ENCODE measurements at regions not wholly inside any gene's neighbourhood (a gene's known extent, or its start where the extent isn't known, plus 50 kb on each side); places are given as distances from the start of the nearest gene placed in this dataset.
"Not testable (repeated sequence)": the region's sequence is repeated elsewhere in the genome, so short reads cannot be mapped to it uniquely, and the experiment has no call there.

DNA sequence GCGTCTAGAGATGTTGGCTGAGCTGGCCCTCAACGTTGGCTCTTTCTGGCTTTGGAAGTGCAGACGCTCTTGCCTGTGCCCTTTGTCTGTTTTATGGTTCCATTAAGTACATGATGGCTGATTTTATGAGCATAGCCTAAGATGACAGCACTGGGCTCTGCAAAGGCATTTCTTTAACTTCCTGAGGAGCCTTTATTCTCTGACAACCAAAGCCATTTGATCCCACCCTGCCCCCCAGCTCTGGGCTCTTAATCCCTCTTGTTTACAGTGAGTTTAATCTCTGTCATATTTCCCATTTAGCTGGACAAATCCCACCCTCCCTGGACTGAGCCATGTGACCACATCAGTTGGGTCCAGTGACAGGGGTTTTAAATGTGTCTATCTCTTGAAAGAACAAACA lies 195.9 kb downstream of the ACKR3 start:
- no peak for DNase-seq (ENCODE audit: extremely low read depth, low read depth)

DNA sequence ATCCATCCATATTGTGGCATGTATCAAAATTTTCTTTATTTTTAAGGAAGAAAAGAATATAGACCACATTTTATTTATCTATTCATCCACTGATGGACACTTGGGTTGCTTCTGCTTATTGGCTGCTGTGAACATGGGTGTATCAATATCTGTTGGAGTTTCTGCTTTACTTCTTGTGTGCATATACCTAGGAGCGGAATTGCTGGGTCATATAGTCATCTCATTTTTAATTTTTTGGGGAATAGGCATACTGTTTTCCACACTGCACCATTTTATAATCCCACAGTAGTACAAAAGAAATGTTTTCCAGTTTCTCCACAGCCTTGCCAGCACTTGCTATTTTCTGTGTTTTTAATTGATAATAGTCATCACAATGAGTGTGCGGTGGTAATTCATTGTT lies 197.2 kb downstream of the ACKR3 start:
- no peak for DNase-seq (ENCODE audit: extremely low read depth, low read depth)

DNA sequence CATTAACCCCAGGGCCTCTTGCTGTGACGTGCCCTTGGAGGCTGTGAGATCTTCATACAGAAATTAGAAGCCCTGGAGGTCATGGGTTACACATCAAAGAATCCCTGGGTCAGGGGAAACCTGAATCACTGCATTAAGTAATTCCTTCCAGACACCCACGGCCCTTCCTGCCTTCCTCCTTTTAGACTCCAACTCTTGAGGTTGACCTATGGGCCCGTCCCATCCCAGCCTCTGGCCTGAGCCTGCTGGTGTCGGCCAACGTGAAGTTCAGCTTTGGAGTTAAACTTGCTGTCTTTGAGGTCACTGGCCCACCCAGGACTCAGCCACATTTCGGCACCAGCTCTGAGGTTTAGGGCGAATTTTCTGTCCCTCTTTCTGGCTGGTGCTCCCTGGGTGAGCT lies 198.3 kb downstream of the ACKR3 start:
- no peak for DNase-seq (ENCODE audit: extremely low read depth, low read depth)

DNA sequence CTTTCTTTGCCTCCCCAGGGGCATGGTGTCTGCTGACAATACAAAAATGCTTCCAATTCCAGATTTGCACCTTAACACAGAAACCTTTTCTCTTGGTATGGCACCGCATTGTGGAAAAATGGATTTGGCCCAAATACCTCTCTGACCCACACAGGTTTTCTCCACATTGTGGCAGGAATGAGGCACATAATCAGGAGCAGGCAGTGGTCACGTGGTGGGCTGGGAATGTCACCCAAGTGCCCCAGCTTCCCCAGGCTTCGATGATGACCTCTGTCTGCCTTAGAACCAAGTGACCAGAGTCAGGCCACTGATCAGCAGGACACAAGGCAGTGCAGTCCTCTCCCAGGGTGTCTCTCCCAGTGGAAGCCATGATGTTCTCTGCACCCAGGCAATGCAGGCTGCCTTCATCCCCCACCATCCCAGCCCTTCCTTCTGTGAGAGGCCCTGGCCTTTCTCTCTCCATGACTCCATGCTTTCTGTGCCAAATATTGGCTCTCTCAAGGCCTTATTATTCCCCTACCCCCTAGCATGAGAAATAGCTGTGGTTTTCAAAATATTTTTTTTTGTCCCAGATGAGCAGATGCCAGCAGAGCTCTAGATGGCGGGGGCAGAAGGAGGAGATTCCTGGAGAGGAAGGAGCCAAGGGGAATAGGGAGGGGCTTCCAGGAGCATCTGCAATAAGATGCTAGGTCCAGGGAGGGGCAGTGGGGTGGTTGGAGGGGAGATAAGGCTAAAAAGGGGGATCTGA lies 198.9 kb downstream of the ACKR3 start:
- DNase-seq (ENCODE audit: extremely low read depth, low read depth), result no peak

DNA sequence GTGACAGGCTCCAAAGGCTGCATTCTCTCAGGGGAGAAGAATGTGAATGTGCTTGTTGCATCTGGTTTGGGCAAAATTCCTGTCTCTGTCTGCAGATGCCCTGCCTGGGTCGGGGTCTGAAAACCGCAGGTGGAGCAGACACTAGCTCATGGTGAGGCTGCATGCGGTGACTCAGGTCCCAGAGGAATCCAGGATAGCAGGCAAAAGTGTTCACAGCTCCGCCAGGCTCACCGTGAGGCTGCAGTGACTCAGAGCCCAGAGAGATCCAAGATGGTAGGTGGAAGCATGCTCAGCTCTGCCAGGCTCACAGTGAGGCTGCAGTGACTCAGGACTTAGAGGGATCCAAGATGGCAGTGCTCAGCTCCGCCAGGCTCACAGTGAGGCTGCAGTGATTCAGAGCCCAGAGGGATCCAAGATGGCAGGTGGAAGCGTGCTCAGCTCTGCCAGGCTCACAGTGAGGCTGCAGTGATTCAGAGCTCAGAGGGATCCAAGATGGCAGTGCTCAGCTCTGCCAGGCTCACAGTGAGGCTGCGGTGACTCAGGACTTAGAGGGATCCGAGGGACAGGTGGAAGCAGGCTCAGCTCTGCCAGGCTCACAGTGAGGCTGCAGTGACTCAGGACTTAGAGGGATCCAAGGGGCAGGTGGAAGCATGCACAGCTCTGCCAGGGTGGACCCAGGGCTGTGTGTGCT lies 200.5 kb downstream of the ACKR3 start:
- no peak for DNase-seq (ENCODE audit: extremely low read depth, low read depth)

DNA sequence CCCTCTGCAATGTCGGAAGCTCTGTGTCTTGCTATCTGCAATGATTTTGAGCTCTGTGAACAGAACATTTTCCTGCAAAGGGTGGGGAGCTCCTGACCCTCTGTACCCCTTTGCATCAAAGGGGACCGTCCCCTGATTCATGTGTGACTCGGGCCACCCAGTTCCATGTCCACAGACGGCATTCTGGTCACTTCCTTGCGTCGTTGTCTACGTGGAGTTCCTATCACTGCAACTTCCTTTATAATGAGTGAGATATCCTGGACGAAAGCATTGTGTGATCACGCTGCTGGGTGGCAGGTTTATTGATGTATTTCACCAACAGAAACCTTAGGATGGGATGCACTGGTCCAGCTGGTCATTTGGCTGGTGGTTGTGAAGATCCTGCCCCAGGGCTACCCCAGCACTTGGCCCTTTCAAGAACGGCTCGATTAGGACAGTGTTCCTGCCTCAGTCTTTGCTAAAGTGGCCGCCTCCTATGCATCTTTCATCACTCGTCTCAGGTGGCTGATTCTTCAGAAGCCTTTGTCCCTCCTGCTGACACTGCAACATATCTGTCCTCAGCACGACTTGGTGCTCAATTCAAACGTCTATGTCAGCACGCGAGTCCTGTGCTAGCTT lies 202.7 kb downstream of the ACKR3 start:
- no peak for DNase-seq (ENCODE audit: extremely low read depth, low read depth)

DNA sequence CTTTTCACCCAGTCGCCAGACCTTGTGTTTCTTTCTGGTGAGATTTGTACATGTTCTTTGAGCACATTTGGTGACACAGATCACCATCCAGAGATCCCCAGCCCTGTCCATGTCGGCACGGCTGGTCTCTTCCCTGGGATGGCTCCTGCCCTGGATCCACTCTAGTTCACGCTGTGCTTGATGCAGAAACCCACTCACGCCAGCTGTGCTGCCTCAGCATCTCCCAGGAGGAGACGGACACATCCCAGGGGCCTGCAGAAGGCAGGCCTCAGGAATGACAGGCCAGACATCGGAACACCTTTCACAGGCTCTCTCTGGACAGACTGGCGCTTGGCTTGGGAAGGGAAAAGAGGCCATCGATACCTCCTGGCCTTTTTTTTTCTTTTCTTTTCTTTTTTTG lies 203.6 kb downstream of the ACKR3 start:
- DNase-seq (ENCODE audit: extremely low read depth, low read depth), result no peak

DNA sequence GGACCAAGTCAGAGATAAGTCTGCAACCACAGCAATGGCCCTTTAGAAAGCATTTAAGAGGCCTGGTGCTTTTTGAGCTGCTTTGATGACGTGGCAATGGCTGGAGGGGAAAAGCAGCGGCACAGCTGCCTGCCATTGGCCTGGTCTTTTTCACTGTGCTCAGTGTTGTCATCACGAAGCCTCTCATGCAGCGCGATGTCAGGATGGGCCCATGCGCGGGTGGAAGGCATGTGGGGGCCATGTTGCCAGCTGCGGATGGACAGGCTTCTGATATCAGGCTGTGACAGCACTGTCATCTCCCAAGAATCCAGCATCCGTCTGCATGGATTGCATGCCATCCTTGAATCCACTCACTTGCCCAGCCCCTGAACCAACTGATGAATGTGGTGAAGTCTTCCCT lies 204.5 kb downstream of the ACKR3 start:
- DNase-seq (ENCODE audit: extremely low read depth, low read depth), result no peak

DNA sequence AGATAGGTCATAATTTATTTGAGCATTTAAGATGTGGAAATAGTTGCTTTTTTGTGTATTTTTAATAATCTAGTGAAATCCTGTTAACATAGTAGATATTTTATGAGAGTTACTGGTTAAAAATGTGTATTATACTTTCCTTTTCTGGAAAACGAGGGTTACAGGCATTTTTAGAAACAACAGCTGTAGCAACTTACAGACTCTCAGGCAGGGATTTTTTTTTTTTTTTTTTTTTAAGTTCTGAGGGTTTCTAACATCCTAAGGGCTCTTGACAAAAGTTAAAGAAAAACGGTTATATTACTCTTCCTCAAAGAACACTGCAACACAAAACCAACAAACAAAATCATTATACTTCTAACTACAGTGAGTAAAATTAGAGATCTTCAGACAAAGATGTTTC lies 205.9 kb downstream of the ACKR3 start:
- no peak for DNase-seq (ENCODE audit: extremely low read depth, low read depth)

DNA sequence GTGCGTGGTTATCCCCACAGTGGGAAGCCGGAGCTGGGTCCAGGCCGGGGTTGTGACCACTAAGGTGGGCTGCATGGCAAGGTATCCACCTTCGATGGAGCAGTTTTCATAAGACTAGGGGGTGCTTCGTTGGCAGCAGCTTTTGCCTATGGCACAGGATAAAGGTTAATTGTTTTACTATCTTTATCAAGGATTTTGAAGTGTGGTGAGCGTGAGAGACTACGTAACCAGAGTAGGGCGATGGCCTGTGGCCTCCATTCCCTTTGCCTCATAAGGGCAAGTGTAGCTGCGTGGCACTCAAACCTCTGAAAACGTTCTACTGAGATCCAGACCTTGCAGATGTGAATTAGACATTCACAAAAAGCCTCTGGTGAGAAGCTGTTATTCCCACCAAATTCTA lies 206.6 kb downstream of the ACKR3 start:
- no peak for DNase-seq (ENCODE audit: extremely low read depth, low read depth)

DNA sequence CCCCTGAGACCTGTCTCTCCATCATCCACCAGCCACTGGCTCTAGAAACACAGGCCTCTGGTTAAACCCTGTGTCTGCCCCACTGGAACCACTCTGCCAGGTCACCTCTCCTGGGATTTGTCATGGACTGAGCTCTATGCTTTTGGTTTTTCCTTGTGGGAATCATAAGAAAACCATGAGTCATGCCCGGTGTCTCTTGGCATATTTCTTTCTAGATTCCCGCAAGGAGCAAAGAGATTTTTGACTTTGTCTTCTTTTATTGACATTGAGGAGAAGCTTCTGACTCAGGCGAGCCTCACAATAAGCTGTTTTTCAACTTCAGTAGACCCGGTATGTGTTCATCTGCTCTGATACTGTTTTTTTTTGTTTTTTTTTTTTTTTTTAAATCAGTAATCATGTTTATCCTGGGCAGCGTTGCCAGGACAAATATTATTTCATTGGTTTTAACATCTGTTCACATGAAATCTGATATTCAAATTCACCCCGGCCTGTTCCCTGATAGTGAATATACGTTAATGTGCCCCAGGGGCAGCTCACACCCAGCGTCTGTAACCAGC lies 207.1 kb downstream of the ACKR3 start:
- DNase-seq (ENCODE audit: extremely low read depth, low read depth), result peak; percentile 8

DNA sequence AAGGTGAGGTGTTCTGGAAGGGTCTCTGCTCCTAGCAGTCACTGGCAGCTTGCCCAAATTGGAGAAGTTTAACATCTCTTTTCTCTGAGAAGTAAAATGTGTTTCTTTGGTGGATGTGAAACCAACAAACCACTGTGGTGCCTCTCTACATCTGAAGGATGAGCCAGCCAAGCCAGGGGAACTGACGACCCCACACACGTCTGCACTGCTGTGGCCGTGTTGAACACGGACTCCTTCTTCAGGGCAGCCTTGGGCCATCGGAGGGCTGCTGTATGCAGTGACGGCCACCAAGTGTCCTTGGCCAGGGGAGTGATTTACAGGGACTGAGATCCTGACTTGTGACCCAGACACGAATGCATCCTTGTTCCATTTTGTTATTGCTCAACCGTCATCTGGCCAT lies 207.8 kb downstream of the ACKR3 start:
- no peak for DNase-seq (ENCODE audit: extremely low read depth, low read depth)

DNA sequence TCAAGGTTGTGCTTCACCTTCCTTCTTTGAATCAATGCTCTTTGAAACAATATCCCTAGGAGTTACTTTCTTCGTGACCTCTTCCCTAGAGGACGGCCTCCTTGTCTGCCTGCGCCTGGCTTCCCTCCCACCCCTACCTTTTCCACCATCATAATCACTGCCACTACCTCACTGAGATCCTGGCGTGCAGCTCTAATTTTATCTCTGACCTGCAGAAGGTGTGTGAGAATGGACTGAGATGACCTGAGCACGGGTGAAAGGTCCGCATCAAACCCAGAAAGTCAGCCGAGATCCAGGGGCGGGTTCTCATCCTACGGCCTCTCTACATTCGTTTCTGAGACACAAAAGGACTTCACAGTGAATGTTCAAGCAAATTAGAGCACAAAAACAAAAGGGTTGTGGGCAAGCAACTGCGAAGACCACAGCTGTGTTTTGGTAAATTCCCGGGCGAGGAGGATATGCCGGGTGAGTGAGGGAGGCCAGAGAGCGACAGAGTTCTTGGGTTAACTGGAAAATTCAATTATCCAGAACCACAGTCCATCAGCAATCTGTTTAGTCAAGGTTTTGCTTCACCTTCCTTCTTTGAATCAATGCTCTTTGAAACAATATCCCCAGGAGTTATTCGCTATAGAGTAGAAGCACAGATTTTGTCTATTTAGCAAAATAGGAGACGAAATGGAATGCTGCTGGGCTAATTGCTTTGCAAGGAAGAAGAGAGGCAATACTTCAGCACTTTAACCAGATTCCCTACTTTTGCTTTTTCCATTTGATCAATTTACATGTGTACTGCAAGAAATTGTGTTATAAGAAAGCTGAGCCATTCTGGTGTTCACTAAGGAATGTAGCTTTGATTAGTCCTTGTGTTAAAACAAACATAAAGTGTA lies 212.6 kb downstream of the ACKR3 start:
- DNase-seq (ENCODE audit: extremely low read depth, low read depth), result no peak

DNA sequence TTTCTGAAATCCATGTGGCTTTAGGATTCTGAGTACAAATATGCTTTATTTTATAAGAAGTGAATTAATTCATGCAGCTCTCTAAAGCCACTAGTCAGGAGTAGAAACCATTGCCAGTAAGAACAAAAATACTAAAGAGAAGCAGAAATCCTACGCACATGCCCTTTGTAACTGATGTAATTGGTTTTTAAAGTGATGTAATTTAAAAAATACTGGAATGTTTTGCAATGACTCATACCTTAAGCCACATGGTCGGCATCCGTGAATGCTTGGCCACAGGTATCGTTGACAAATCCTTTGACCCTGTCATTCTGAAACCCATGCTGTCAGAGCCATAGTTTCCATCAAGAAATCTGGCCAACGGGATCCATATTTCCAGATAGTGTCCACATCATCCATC lies 213.3 kb downstream of the ACKR3 start:
- no peak for DNase-seq (ENCODE audit: extremely low read depth, low read depth)

DNA sequence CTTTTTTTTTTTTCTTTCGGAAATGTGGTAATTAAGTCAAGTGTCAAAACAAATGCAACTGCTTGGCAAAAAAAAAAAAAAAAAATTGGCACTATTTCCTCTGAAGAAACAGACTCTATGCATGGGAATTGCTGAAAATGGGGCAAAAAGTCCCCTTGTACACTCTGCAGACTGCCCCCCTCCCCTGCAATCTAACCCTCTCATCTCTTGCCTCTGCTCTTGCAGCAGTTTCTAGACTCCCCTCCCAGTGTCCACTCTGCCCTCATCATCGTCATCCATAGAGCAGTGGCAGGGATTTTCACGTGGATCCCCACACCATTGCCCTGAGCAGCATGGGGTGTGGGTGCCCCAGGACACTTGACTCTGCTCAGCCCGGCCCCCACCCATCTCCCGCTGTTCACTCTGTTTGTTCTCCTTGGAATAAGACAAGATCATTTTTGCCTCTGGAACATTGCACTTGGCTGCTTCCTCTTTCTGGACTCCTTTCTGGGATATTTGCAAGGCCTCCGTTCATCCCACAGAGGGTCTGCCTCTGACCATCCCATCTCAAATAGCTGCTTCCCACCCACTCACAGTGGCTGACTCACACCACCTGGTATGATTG lies 213.9 kb downstream of the ACKR3 start:
- no peak for DNase-seq (ENCODE audit: extremely low read depth, low read depth)

DNA sequence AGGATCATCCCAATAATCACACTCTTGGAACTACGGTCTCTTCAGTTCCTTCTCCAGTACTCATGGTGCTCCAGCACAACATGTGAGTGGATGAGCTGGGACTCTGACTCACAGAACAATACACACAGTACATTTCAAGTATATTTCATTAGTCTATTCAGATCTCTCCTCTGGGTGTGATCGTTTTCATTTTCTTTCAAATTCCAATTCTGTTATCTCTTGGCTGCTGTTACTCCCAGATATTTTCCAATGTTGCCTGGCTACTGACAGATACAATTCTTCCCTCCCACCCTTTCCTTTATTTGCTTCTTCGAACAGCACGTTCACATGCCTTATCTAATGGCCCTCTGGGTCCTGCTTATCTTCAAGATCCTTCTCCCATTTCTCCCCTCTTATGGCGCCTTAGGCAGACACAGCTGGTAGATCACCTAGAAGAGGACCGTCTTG lies 216.0 kb downstream of the ACKR3 start:
- no peak for DNase-seq (ENCODE audit: extremely low read depth, low read depth)

DNA sequence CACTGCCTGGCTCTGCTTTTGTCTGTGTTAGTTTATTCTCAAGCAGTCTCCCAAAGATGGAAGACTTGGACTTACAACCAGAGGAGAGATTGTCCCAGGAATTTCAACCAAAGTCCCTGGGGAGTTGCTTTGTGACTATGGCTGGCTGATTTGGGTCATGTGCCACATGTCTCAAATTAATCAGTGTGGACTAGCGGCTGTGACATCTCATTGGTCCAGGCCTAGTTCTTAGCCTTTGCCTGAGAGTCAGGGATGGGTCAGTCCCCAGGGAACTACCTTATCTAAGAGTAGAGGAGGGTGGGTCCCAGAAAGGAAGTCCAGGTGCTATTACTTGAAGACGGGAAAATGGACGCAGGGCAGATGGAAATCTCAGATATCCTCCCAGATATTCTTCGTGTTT lies 217.1 kb downstream of the ACKR3 start:
- no peak for DNase-seq (ENCODE audit: extremely low read depth, low read depth)

DNA sequence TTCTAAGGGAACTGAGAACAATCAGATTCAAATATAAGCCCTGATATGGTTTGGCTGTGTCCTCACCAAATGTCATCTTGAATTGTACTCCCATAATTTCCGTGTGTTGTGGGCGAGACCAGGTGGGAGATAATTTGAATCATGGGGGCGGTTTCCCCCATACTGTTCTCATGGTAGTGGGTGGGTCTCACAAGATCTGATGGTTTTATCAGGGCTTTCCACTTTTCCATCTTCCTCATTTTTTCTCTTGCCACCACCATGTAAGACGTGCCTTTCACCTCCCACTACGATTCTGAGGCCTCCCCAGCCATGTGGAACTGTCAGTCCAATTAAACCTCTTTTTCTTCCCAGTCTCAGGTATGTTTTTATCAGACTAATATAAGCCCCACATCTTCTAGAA lies 217.8 kb downstream of the ACKR3 start:
- DNase-seq (ENCODE audit: extremely low read depth, low read depth), result not testable (repeated sequence)

DNA sequence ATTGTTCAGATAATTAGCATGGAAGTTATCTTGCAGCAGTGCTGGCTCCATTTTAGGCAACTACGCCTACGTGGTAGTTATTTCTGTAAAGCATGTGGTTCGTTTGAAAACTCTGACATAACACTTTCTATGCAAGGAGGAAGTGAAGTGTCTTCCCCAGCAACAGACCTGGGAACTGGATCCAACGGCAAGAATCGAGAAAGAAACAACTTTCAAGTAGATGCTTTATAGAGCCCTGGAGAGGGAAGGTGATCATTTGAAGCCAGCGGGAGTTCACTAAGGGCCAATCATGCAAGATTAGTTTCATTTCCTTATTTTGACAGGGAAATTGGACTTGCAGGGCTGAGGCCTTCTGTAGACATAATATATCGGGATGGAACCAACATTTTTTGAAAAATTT lies 218.3 kb downstream of the ACKR3 start:
- DNase-seq (ENCODE audit: extremely low read depth, low read depth), result no peak

DNA sequence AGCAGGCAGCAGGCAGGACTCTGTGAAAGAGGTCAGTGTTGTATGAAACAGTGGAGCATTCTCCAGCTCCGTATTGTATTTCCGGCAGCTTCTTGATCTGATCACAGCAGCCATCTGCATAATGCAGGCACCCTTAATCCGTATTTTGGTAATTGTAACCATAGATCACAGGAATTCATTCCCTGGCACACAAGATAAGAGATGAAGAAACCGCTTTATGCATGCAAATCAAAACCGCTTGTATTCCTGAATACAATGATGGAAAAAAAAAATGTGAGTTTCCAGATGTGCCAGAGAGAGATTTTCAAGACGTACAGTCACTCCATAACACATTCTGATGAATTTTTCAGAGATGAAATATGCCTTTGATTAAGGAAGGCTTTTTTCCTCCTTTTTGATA lies 221.3 kb downstream of the ACKR3 start:
- no peak for DNase-seq (ENCODE audit: extremely low read depth, low read depth)
